Astrocyte of the spinal cord (primary cell): ENCODE measurements at regions not wholly inside any gene's neighbourhood (a gene's known extent, or its start where the extent isn't known, plus 50 kb on each side); places are given as distances from the start of the nearest gene placed in this dataset.

Source experiments
- DNase-seq: peaks from one replicate; pipeline ENCODE4 v3.0.0; 2011; ENCODE audit warnings: low read depth, low spot score
- H3K4me3 ChIP-seq: 2 replicates; pipeline ENCODE4 v1.5.1; 2011; ENCODE audit warnings: low read depth, mild to moderate bottlenecking, low read length, moderate library complexity
- CTCF ChIP-seq: IDR thresholded peaks from 2 replicates; pipeline ENCODE4 v1.5.1; 2012; ENCODE audit warnings: low read depth, mild to moderate bottlenecking, low read length, inconsistent platforms
- in situ Hi-C: cut with HindIII; loops from 2 replicates; pipeline ENCODE4 v1.10.0; 2017; ENCODE audit warnings: low sequenced_read_pairs

GRCh38 chr7:119935418-119936025, 337.5 kb upstream of the KCND2 start:
- peak; percentile 65 for DNase-seq
- in situ Hi-C loops, result no loop called here
- H3K4me3 ChIP-seq, result no peak overlapping the region
- TF ChIP-seq CTCF, result peak; percentile 45

- H3K4me3 ChIP-seq, result no peak overlapping the region
- in situ Hi-C loops, result no loop called here
- no peak for TF ChIP-seq CTCF
- no peak for DNase-seq
Measured at GRCh38 chr7:119936836-119937235, 336.1 kb upstream of the KCND2 start.

DNA sequence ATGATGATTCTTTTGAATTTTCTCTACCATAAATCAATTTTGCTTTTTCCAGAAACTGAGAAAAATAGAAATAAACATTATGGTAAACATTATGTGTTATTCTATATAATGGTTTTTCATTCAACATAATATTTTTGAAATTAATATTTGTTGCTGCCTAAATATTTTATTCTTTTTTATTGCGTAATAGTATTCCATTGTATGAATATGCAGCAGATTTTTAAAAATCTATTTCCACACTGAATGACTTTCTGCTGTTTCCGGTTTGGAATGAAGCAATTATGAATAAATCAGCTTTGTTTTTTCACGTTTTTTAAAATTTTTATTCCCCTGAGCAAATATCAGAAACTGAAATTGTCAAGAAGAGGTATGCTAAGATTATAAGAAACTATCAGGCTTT, 335.2 kb upstream of the KCND2 start:
- in situ Hi-C loops, result no loop called here

GRCh38 chr7:119943942-119944600, 328.9 kb upstream of the KCND2 start:
- DNase-seq, result no peak
- TF ChIP-seq CTCF, result no peak
- no peak overlapping the region for H3K4me3 ChIP-seq
- in situ Hi-C loops, result no loop called here

More for the DNA sequence above, 335.2 kb upstream of the KCND2 start:
- TF ChIP-seq CTCF, result no peak
- no peak overlapping the region for H3K4me3 ChIP-seq
- no peak for DNase-seq

DNA sequence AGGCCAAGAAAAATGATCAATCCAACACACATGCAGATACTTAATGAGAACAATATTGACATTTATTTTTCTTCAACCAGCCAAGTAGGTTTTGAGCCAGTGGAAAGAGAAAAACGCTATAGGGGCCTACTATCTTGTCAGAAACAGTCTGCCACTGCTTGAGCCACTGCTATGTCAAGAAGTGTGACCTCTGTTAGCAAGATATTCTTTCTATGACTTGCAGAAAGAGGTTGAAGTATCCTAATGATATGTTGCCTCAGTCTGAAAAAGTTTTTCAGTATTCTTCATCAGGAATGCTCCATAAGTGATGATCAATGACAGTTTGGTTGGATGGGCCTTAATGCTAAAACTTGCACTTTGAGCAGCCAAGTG, 328.4 kb upstream of the KCND2 start:
- no peak for TF ChIP-seq CTCF
- in situ Hi-C loops, result no loop called here
- H3K4me3 ChIP-seq, result no peak overlapping the region
- no peak for DNase-seq

DNA sequence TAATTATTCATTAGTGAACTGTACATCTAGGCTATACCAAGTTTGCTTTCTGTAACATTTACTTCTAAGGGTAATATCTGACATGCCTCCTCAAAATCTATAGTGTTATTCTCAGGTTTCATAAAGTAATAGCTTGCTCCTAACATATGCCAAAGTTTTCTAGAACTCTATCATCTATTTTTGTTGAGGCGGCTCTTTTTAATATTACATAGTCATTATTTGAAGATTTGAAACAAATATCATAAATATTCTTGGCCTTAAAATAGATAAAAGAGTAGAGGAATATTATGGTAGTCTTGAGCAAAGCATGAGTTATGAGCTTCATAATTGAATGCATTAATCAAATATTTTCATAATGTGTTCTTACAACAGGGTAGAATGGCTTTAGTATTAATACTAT, 327.2 kb upstream of the KCND2 start:
- no peak for DNase-seq
- in situ Hi-C loops, result no loop called here
- no peak overlapping the region for H3K4me3 ChIP-seq
- TF ChIP-seq CTCF, result no peak
